Pancreas (tissue), 10 donors: ENCODE measurements at regions not wholly inside any gene's neighbourhood (a gene's known extent, or its start where the extent isn't known, plus 50 kb on each side); places are given as distances from the start of the nearest gene placed in this dataset.
"Not testable (repeated sequence)": the region's sequence is repeated elsewhere in the genome, so short reads cannot be mapped to it uniquely, and the experiment has no call there.

Source experiments
- ATAC-seq, 4 donors: fragments of 200-7000 bp; cut with Tn5 transposase; one replicate each; pipeline versions ENCODE4 v1.8.0 to v1.9.1; 2020; ENCODE audit warnings: mild to moderate bottlenecking in 4 of 4, moderate library complexity in 4 of 4
- DNase-seq, 6 donors: peaks; one replicate each; pipeline ENCODE4 v3.0.0-alpha.2; 2020
- FAIRE-seq: peaks from 2 replicates; lab custom pipeline; 2012; peaks lifted over from hg19 to GRCh38; lab: Jason Lieb, UNC
- H3K27ac ChIP-seq, 4 donors: fragments of 200-600 bp; sonication (generic); 1 replicate in 3 of 4; 2 replicates in 1 of 4; pipeline versions ENCODE4 v1.5.0 to v1.8.0; 2020
- H3K27me3 ChIP-seq, 4 donors: fragments of 200-600 bp; one replicate each; pipeline ENCODE4 v1.8.0; 2021
- H3K36me3 ChIP-seq, 3 donors: fragments of 200-600 bp; sonication (generic) in 1 of 3; one replicate each; pipeline versions ENCODE4 v1.5.0 to v1.8.0; 2020 to 2021
- H3K4me1 ChIP-seq, 3 donors: fragments of 200-600 bp; one replicate each; pipeline ENCODE4 v1.8.0; 2021
- H3K4me3 ChIP-seq, 4 donors: fragments of 200-600 bp; sonication (generic) in 2 of 4; one replicate each; pipeline versions ENCODE4 v1.5.0 to v1.8.0; 2020 to 2021
- H3K9me3 ChIP-seq, 4 donors: fragments of 200-600 bp; one replicate each; pipeline ENCODE4 v1.8.0; 2021
- WGBS, 2 donors: extraction: QIAGEN DNeasy Blood & Tissue Kit; methylation state at CpG; one replicate each; pipeline ENCODE4 v1.1.7; 2013; 5-methylcytosine and 5-hydroxymethylcytosine counted together
- intact Hi-C, 3 donors: fragments of 100-400 bp; cut with DNase I; formaldehyde crosslinking; loops; one replicate each; pipeline versions ENCODE4 v1.11.1 to v1.14.2; 2022
- TF ChIP-seq, protein P1 (sequence below), 4 donors: fragments of 200-600 bp; sonication (generic) in 3 of 4; IDR thresholded peaks; one replicate each; pipeline versions ENCODE4 v1.5.0 to v1.8.0; 2021; ENCODE audit warnings: antibody characterized with exemption in 4 of 4
- donor health status: healthy with polysubstance abuse.
- donor health status: DM: no; HTN: no; CAD: no; lungs with moderate emphysema.
- donor health status: DM: no; HTN: no; CAD: no.
- donor health status: control.
- donor health status: control.
- donor health status: Bipolar disorder and iron deficiency.
- donor health status: DM: yes; HTN: yes; CAD: no.
- donor health status: DM: no; HTN: no; CAD: no.
- donor health status: DM: no; HTN: no; CAD: no.
- donor health status: DM: yes; HTN: yes; CAD: no.

DNA sequence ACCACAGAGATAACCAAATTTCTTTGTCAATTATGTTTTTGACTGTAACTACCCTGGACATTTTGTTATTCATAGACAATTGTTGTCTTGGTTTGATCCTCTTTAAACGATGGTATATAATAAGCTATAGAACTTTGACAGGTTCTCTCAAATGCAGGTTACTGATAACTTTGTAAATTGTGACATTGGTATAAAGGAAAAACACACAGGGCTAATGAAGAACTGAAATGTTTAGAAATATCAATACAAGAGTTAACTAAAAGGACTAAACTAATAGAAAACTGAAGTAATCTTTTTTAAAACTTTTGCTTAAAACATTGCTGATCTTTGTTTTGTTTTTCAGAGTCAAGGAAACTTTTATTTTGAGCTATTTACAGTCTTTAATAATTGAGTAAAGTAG lies 124.8 kb downstream of the TPBG start:
- H3K27ac ChIP-seq, result no peak overlapping the region
- H3K9me3 ChIP-seq, result peaks cover 0 to 3% (median 0%) of the 10 kb centered on the region in 4 donors
- no peaks in the 10 kb centered on the region for H3K4me1 ChIP-seq
- DNase-seq, result no peak
- TF ChIP-seq, protein P1, sequence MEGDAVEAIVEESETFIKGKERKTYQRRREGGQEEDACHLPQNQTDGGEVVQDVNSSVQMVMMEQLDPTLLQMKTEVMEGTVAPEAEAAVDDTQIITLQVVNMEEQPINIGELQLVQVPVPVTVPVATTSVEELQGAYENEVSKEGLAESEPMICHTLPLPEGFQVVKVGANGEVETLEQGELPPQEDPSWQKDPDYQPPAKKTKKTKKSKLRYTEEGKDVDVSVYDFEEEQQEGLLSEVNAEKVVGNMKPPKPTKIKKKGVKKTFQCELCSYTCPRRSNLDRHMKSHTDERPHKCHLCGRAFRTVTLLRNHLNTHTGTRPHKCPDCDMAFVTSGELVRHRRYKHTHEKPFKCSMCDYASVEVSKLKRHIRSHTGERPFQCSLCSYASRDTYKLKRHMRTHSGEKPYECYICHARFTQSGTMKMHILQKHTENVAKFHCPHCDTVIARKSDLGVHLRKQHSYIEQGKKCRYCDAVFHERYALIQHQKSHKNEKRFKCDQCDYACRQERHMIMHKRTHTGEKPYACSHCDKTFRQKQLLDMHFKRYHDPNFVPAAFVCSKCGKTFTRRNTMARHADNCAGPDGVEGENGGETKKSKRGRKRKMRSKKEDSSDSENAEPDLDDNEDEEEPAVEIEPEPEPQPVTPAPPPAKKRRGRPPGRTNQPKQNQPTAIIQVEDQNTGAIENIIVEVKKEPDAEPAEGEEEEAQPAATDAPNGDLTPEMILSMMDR (IDR thresholded peaks at IDR 0.05), result no peak
- FAIRE-seq, result no peak
- H3K27me3 ChIP-seq, result no peaks in the 10 kb centered on the region
- ATAC-seq, result no peak
- H3K4me3 ChIP-seq, result no peak overlapping the region
- intact Hi-C loops, result no loop called here
- 53 to 62% methylated on average over 1 of the region's 1 CpG for WGBS, 2 donors
- H3K36me3 ChIP-seq, result no peaks in the 10 kb centered on the region

DNA sequence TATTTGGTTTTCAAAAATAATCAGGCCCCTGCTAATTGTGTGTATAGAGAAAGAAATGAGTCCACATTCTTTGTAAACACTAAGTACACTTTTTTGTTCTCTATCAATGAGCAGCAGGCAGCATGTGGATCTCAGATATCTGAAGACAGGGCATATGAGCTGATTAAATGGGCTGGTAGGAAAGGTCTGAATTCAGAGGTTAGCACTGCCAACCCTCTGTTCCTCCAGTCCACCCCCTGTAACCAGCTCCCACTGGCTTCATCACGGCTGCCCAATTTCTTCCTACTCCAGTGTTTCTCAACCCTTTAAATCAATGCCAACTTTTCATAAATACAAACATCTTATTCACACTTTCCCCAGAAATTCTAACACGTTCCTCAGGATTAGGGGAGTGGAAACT lies 128.5 kb downstream of the TPBG start:
- intact Hi-C loops, result no loop called here
- FAIRE-seq, result no peak
- Histone ChIP-seq H3K27ac (no peak overlapping the region), H3K36me3 (no peaks in the 10 kb centered on the region), H3K4me3 (no peak overlapping the region), H3K4me1 (no peaks in the 10 kb centered on the region), H3K9me3 (peaks cover 0 to 3% (median 0%) of the 10 kb centered on the region in 4 donors), H3K27me3 (no peaks in the 10 kb centered on the region)
- DNase-seq, result no peak
- ATAC-seq, result no peak
- TF ChIP-seq, protein P1 (IDR thresholded peaks at IDR 0.05), result no peak
- WGBS, 2 donors, result 38 to 44% methylated on average over 2 of the region's 2 CpGs

DNA sequence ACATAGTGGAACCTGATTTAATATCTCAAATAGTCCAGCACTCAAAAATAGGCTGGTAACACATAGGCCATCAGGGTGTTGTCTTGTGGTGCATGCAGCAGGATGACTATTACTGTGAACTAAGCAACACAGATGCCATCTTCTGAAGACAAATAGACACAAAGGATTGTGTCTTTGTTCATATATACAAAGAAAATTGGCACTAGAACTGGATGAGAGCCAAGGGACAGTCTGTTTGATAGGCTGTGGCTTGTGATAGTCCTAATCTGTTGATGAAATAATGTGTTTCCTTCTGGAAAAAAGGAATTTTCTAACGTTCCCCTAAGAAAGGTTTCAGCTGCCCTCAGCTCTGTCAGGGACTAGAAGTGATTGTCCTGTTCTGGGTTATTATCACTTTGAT lies 129.8 kb downstream of the TPBG start:
- no peaks in the 10 kb centered on the region for H3K36me3 ChIP-seq
- ATAC-seq (no peak), DNase-seq (no peak), FAIRE-seq (no peak)
- TF ChIP-seq, protein P1 (IDR thresholded peaks at IDR 0.05), result no peak
- intact Hi-C loops, result no loop called here
- peaks cover 0 to 3% (median 0%) of the 10 kb centered on the region in 4 donors for H3K9me3 ChIP-seq
- no peaks in the 10 kb centered on the region for H3K27me3 ChIP-seq
- H3K4me1 ChIP-seq, result no peaks in the 10 kb centered on the region
- no peak overlapping the region for H3K27ac ChIP-seq
- H3K4me3 ChIP-seq, result no peak overlapping the region
- 10 to 17% methylated on average over 1 of the region's 1 CpG for WGBS, 2 donors

DNA sequence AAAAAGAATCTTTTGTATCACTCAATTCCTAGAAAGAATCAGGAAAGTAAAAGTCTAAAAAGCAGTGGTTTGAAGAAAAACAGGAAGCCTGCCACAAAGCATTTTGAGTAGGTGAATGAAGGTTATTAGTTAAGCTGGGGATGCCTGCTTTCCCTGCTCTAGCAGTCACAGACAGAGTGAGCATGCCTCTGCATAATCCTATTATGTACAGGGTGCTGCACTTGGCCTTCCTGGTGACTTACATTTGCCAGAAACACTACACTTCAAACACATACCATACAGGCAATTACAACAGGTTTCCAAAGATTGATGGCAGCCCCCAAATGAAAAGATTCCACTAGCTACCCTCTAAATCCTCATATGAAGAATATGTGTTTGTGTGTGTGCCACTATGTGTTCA lies 130.8 kb downstream of the TPBG start:
- Histone ChIP-seq H3K9me3 (no peaks in the 10 kb centered on the region), H3K27ac (no peak overlapping the region), H3K4me1 (no peaks in the 10 kb centered on the region), H3K36me3 (no peaks in the 10 kb centered on the region), H3K27me3 (no peaks in the 10 kb centered on the region), H3K4me3 (no peak overlapping the region)
- intact Hi-C loops, result no loop called here
- TF ChIP-seq, protein P1 (IDR thresholded peaks at IDR 0.05), result no peak
- DNase-seq (no peak), ATAC-seq (no peak), FAIRE-seq (no peak)

DNA sequence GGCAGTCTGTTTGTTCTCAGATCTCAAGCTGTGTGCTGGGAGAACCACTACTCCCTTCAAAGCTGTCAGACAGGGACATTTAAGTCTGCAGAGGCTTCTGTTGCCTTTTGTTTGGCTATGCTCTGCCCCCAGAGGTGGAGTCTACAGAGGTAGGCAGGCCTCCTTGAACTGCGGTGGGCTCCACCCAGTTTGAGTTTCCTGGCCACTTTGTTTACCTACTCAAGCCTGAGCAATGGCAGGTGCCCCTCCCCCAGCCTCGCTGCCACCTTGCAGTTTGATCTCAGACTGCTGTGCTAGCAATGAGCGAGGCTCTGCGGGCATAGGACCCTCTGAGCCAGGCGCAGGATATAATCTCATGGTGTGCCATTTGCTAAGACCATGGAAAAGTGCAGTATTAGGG lies 138.3 kb downstream of the TPBG start:
- H3K27ac ChIP-seq, intact Hi-C loops, H3K27me3 ChIP-seq, ATAC-seq, H3K36me3 ChIP-seq, DNase-seq, H3K4me3 ChIP-seq, FAIRE-seq, H3K4me1 ChIP-seq, H3K9me3 ChIP-seq: not testable (repeated sequence)
- WGBS, 2 donors, result 67 to 70% methylated on average over 5 of the region's 5 CpGs

DNA sequence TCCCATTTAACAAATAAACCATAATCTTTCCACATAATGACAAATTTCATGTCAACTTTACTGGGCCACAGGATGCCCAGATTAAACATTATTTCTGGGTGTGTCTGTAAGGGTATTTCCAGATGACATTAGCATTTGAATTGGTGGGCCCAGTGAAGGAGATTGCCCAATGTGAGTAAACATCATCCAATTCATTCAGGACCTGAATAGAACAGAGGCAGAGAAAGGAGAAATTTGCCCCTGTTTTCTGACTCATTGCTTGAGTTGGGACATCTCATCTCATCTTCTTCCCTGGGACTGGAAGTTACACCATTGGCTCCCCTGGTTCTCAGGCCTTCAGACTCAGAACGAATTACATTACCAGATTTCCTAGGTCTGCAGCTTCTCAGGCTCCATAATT lies 142.9 kb downstream of the TPBG start:
- FAIRE-seq, result no peak
- intact Hi-C loops, result no loop called here
- Histone ChIP-seq H3K9me3 (no peaks in the 10 kb centered on the region), H3K27ac (no peak overlapping the region), H3K27me3 (no peaks in the 10 kb centered on the region), H3K36me3 (no peaks in the 10 kb centered on the region), H3K4me3 (no peak overlapping the region), H3K4me1 (no peaks in the 10 kb centered on the region)
- no peak for DNase-seq
- ATAC-seq, result no peak
- 42 to 51% methylated on average over 1 of the region's 1 CpG for WGBS, 2 donors
- TF ChIP-seq, protein P1 (IDR thresholded peaks at IDR 0.05), result no peak
